ENCODE measurements at regions not wholly inside any gene's neighbourhood (a gene's known extent, or its start where the extent isn't known, plus 50 kb on each side); places are given as distances from the start of the nearest gene placed in this dataset.

- TF ChIP-seq CTCF (IDR thresholded peaks at IDR 0.05) (no peak), EZH2 (IDR thresholded peaks at IDR 0.05; ENCODE audit: borderline replicate concordance, insufficient read depth, low read depth, low read length, poor library complexity, severe bottlenecking) (no peak)
- POLR2A ChIA-PET = no interaction called here
- DNase-seq = no peak
- Histone ChIP-seq H3K79me2 (ENCODE audit: control insufficient read depth, insufficient read depth, low read length) (no peaks in the 10 kb centered on the region), H3K9me3 (ENCODE audit: control extremely low read depth in 1 of 3, control insufficient read depth in 2 of 3, insufficient read depth in 1 of 3, low read length in 2 of 3) (no peaks in the 10 kb centered on the region), H3K36me3 (replicated peaks in 1 of 2; ENCODE audit: control extremely low read depth in 1 of 2, control insufficient read depth in 1 of 2, extremely low read depth in 1 of 2, insufficient read depth in 2 of 2, low read length in 1 of 2) (no peaks in the 10 kb centered on the region), H3K4me3 (ENCODE audit: control extremely low read depth in 1 of 5, extremely low read depth in 1 of 5, insufficient read depth in 1 of 5, low read depth in 2 of 5, low read length in 4 of 5) (no peak overlapping the region), H3K27ac (ENCODE audit: low read length in 2 of 2) (no peak overlapping the region), H3K27me3 (replicated peaks in 1 of 4; ENCODE audit: control extremely low read depth in 1 of 4, control insufficient read depth in 3 of 4, insufficient read depth in 4 of 4, low read length in 3 of 4) (no peaks in the 10 kb centered on the region), H3K4me2 (replicated peaks; ENCODE audit: low read depth, low read length, poor library complexity, severe bottlenecking) (no peak overlapping the region), H3K9ac (ENCODE audit: low read length) (no peak overlapping the region), H2AFZ (ENCODE audit: insufficient read depth, low read depth, low read length, poor library complexity, severe bottlenecking) (no peak overlapping the region), H4K20me1 (ENCODE audit: control insufficient read depth, insufficient read depth, low read length, poor library complexity, severe bottlenecking) (no peaks in the 10 kb centered on the region), H3K4me1 (ENCODE audit: control insufficient read depth in 2 of 2, insufficient read depth in 2 of 2, low read length in 2 of 2) (no peaks in the 10 kb centered on the region)
- no peaks in the 10 kb centered on the region for H3K4me1 Mint-ChIP-seq
- H3K27me3 Mint-ChIP-seq = no peaks in the 10 kb centered on the region
- no peaks in the 10 kb centered on the region for H3K9me3 Mint-ChIP-seq (ENCODE audit: insufficient read depth)
- H3K27ac Mint-ChIP-seq = no peak overlapping the region
- ATAC-seq (ENCODE audit: low read depth) = no peak
- intact Hi-C loops (cut with micrococcal nuclease) = no loop called here
- CTCF ChIA-PET = no interaction called here
- no peak overlapping the region for H3K4me3 Mint-ChIP-seq
- WGBS (ENCODE audit: insufficient coverage) = 93% methylated on average over 2 of the region's 5 CpGs
Measured at GRCh38 chr2:14774436-14774968, 142.0 kb downstream of the LRATD1 start.

- no peaks in the 10 kb centered on the region for H3K9me3 Mint-ChIP-seq (ENCODE audit: insufficient read depth)
- H3K27ac Mint-ChIP-seq = no peak overlapping the region
- intact Hi-C loops (cut with micrococcal nuclease) = no loop called here
- ChIA-PET POLR2A (no interaction called here), CTCF (no interaction called here)
- no peaks in the 10 kb centered on the region for H3K4me1 Mint-ChIP-seq
- Histone ChIP-seq H3K4me2 (replicated peaks; ENCODE audit: low read depth, low read length, poor library complexity, severe bottlenecking) (no peak overlapping the region), H3K36me3 (replicated peaks in 1 of 2; ENCODE audit: control extremely low read depth in 1 of 2, control insufficient read depth in 1 of 2, extremely low read depth in 1 of 2, insufficient read depth in 2 of 2, low read length in 1 of 2) (no peaks in the 10 kb centered on the region), H2AFZ (ENCODE audit: insufficient read depth, low read depth, low read length, poor library complexity, severe bottlenecking) (no peak overlapping the region), H3K9me3 (ENCODE audit: control extremely low read depth in 1 of 3, control insufficient read depth in 2 of 3, insufficient read depth in 1 of 3, low read length in 2 of 3) (no peaks in the 10 kb centered on the region), H3K79me2 (ENCODE audit: control insufficient read depth, insufficient read depth, low read length) (no peaks in the 10 kb centered on the region), H3K27ac (ENCODE audit: low read length in 2 of 2) (no peak overlapping the region), H3K4me1 (ENCODE audit: control insufficient read depth in 2 of 2, insufficient read depth in 2 of 2, low read length in 2 of 2) (no peaks in the 10 kb centered on the region), H3K4me3 (ENCODE audit: control extremely low read depth in 1 of 5, extremely low read depth in 1 of 5, insufficient read depth in 1 of 5, low read depth in 2 of 5, low read length in 4 of 5) (no peak overlapping the region), H3K9ac (ENCODE audit: low read length) (no peak overlapping the region), H4K20me1 (ENCODE audit: control insufficient read depth, insufficient read depth, low read length, poor library complexity, severe bottlenecking) (no peaks in the 10 kb centered on the region), H3K27me3 (replicated peaks in 1 of 4; ENCODE audit: control extremely low read depth in 1 of 4, control insufficient read depth in 3 of 4, insufficient read depth in 4 of 4, low read length in 3 of 4) (no peaks in the 10 kb centered on the region)
- no peak for DNase-seq
- TF ChIP-seq CTCF (IDR thresholded peaks at IDR 0.05) (no peak), EZH2 (IDR thresholded peaks at IDR 0.05; ENCODE audit: borderline replicate concordance, insufficient read depth, low read depth, low read length, poor library complexity, severe bottlenecking) (no peak)
- no peak for ATAC-seq (ENCODE audit: low read depth)
- WGBS (ENCODE audit: insufficient coverage) = 38% methylated on average over 1 of the region's 1 CpG
- H3K27me3 Mint-ChIP-seq = no peaks in the 10 kb centered on the region
- no peak overlapping the region for H3K4me3 Mint-ChIP-seq
Measured at GRCh38 chr2:14776216-14776615, 143.7 kb downstream of the LRATD1 start.

All from B cell (primary cell).